C4-2B (cell line): ENCODE measurements at regions not wholly inside any gene's neighbourhood (a gene's known extent, or its start where the extent isn't known, plus 50 kb on each side); places are given as distances from the start of the nearest gene placed in this dataset.

Experiments used
- ZFX ChIP-seq: fragments of 450-650 bp; IDR thresholded peaks from 2 replicates; pipeline ENCODE4 v1.6.1; 2017
- TF ChIP-seq, protein P1 (sequence below): fragments of 450-650 bp; conservative IDR thresholded peaks from 2 replicates; pipeline ENCODE4 v1.5.1; 2017; ENCODE audit warnings: mild to moderate bottlenecking

GRCh38 chr5:111673891-111674626, 82.9 kb downstream of the NREP start:
- TF ChIP-seq, protein P1, sequence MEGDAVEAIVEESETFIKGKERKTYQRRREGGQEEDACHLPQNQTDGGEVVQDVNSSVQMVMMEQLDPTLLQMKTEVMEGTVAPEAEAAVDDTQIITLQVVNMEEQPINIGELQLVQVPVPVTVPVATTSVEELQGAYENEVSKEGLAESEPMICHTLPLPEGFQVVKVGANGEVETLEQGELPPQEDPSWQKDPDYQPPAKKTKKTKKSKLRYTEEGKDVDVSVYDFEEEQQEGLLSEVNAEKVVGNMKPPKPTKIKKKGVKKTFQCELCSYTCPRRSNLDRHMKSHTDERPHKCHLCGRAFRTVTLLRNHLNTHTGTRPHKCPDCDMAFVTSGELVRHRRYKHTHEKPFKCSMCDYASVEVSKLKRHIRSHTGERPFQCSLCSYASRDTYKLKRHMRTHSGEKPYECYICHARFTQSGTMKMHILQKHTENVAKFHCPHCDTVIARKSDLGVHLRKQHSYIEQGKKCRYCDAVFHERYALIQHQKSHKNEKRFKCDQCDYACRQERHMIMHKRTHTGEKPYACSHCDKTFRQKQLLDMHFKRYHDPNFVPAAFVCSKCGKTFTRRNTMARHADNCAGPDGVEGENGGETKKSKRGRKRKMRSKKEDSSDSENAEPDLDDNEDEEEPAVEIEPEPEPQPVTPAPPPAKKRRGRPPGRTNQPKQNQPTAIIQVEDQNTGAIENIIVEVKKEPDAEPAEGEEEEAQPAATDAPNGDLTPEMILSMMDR = no peak
- no peak for TF ChIP-seq ZFX
